GM12865 (cell line): ENCODE measurements at regions not wholly inside any gene's neighbourhood (a gene's known extent, or its start where the extent isn't known, plus 50 kb on each side); places are given as distances from the start of the nearest gene placed in this dataset.
"Not testable (repeated sequence)": the region's sequence is repeated elsewhere in the genome, so short reads cannot be mapped to it uniquely, and the experiment has no call there.

Experiments used
- DNase-seq: peaks from one replicate; pipeline ENCODE4 v3.0.0; 2010; ENCODE audit warnings: low read depth
- H3K4me3 ChIP-seq: 2 replicates; pipeline ENCODE4 v1.5.1; 2011; ENCODE audit warnings: mild to moderate bottlenecking, low read depth, low read length, control low read depth
- CTCF ChIP-seq: IDR thresholded peaks from 2 replicates; pipeline ENCODE4 v1.5.1; 2011; ENCODE audit warnings: low read length, control low read depth, low read depth, inconsistent platforms; ENCODE audit not compliant: insufficient read depth; ENCODE audit errors: missing control alignments

DNA sequence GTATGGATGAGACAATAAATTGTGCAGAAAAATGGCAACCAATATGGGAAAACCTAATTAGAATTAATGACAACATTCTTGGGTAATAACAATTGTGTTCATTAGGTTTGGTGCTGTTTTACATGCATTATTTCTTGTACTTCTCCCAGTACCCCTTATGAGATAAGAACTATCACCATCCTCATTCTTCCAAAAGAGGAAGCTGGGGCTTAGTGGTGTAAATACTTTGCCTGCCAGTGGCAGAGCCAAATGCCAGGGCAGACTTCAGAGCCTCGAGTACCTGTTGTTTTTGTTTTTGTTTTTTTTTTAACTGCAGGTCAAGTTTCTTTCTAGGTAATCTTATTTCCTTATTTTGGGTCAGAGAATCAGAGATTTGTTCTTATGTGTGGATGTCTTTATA is 206.4 kb downstream of the RHOU start:
- no peak for DNase-seq
- no peak overlapping the region for H3K4me3 ChIP-seq
- no peak for TF ChIP-seq CTCF

DNA sequence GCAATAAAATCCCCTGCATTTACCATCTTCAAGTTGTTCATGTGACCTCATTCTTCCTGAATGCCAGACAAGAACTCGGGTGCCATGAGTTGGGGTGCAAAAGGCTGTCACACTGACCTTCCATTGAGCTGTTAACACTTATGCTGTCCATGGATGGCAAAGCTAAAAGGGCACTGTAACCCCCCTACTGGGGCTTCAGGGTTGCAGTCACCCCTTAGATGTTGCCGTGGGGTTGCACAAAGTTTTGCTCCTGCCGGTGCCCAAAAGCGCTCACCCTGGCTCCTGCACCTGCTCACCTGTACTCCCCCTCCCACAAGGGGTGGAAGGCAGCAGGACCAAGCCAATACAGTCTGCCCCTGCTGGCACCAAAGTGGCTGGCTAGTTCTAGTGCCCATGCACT is 208.2 kb downstream of the RHOU start:
- no peak for TF ChIP-seq CTCF

GRCh38 chr1:228944296-228944695 is 209.0 kb downstream of the RHOU start:
- no peak for DNase-seq
- H3K4me3 ChIP-seq: no peak overlapping the region
- TF ChIP-seq CTCF: no peak

More for the DNA sequence above, 208.2 kb downstream of the RHOU start:
- H3K4me3 ChIP-seq: no peak overlapping the region
- no peak for DNase-seq

- TF ChIP-seq CTCF: no peak
- no peak overlapping the region for H3K4me3 ChIP-seq
- no peak for DNase-seq
These were observed 209.7 kb downstream of the RHOU start for GRCh38 chr1:228944935-228945371.

DNA sequence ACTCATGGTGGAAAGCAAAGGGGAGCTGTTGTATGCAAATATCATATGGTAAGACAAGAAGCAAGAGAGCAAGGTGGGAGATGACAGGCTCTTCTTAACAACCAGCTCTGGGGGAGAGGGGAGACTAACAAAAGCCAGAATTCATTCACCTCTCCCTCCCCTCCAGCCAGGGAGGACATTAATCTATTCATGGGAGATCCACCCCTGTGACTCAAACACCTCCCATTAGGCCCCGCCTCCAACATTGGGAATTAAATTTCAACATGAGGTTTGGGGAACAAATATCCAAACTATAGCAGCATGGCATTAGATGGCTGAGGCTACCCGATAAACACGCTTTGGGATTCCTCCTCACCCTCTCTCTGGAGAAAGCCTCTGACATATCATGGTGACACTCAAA is 210.6 kb downstream of the RHOU start:
- no peak for DNase-seq
- TF ChIP-seq CTCF: no peak
- no peak overlapping the region for H3K4me3 ChIP-seq

DNA sequence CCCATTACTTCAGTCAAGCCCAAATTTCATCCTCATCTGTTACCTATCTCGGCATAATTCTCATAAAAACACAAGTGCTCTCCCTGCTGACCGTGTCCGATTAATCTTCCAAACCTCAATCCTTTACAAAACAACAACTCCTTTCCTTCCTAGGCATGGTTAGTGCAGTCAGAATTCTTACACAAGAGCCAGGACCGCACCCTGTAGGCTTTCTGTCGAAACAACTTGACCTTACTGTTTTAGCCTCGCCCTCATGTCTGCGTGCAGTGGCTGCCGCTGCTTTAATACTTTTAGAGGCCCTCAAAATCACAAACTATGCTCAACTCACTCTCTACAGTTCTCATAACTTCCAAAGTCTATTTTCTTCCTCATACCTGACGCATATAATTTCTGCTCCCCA is 214.3 kb downstream of the RHOU start:
- DNase-seq, H3K4me3 ChIP-seq: not testable (repeated sequence)

DNA sequence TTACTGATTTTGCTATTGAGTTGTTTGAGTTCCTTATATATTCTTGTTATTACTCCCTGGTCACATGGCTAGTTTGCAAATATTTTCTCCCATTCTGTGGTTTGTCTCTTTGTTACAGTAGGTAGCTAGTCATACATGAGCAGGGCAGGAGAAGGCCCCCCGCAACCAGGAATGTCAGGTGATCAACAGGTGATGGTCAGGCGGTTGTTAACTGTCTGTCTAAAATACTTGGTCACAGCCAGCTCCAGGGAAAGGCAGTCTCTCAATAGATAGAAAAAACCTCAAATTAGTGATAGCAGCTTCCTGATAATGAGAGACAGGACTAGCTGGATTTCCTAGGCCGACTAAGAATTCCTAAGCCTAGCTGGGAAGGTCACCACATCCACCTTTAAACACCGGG is 217.9 kb downstream of the RHOU start:
- no peak for TF ChIP-seq CTCF
- no peak overlapping the region for H3K4me3 ChIP-seq
- no peak for DNase-seq

DNA sequence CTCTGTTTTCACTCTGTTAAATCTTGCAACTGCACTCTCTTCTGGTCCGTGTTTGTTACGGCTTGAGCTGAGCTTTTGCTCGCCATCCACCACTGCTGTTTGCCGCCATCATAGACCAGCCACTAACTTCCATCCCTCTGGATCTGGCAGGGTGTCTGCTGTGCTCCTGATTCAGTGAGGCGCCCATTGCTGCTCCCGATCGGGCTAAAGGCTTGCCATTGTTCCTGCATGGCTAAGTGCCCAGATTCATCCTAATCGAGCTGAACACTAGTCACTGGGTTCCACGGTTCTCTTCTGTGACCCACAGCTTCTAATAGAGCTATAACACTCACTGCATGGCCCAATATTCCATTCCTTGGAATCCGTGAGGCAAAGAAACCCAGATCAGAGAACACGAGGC is 218.5 kb downstream of the RHOU start:
- DNase-seq, H3K4me3 ChIP-seq: not testable (repeated sequence)
